Keratinocyte (primary cell): ENCODE measurements at regions not wholly inside any gene's neighbourhood (a gene's known extent, or its start where the extent isn't known, plus 50 kb on each side); places are given as distances from the start of the nearest gene placed in this dataset.
"Not testable (repeated sequence)": the region's sequence is repeated elsewhere in the genome, so short reads cannot be mapped to it uniquely, and the experiment has no call there.

ENCODE experiments used
- CTCF ChIP-seq, 3 experiments: IDR thresholded peaks in 1 of 3; conservative IDR thresholded peaks in 1 of 3; optimal IDR thresholded peaks in 1 of 3; 2 replicates in 2 of 3; 3 replicates in 1 of 3; pipeline versions ENCODE3 to v1.5.1; 2011; ENCODE audit warnings: low read length in 3 of 3, mild to moderate bottlenecking in 3 of 3, moderate library complexity in 2 of 3, control low read depth in 1 of 3, inconsistent platforms in 1 of 3; ENCODE audit not compliant: insufficient read depth in 2 of 3; ENCODE audit errors: extremely low read depth in 1 of 3
- EZH2 ChIP-seq: IDR thresholded peaks from one replicate; pipeline ENCODE4 v1.6.1; 2012; ENCODE audit warnings: inconsistent platforms, mild to moderate bottlenecking, low read length, moderate library complexity

- not testable (repeated sequence) for TF ChIP-seq CTCF (optimal IDR thresholded peaks at IDR 0.05 in 1 of 3, IDR thresholded peaks at IDR 0.05 in 1 of 3, conservative IDR thresholded peaks at IDR 0.05 in 1 of 3; ENCODE audit: extremely low read depth in 1 of 3, insufficient read depth in 2 of 3, low read length in 3 of 3); EZH2
Observed at GRCh38 chr16:72627182-72627896, 420.6 kb downstream of the ZFHX3 start.
